T-helper 1 cell treated with Interleukin-12 subunit alpha and Interleukin-12 subunit beta and Interleukin-4 antibody, amounts not matched to agents 30 ng/mL and 1 ng/mL, for 36 hours (primary cell): ENCODE measurements at regions not wholly inside any gene's neighbourhood (a gene's known extent, or its start where the extent isn't known, plus 50 kb on each side); places are given as distances from the start of the nearest gene placed in this dataset.
"Not testable (repeated sequence)": the region's sequence is repeated elsewhere in the genome, so short reads cannot be mapped to it uniquely, and the experiment has no call there.

Source experiments
- intact Hi-C: fragments of 100-400 bp; cut with micrococcal nuclease; formaldehyde crosslinking; loops from one replicate; pipeline ENCODE4 v1.15.1; 2024

DNA sequence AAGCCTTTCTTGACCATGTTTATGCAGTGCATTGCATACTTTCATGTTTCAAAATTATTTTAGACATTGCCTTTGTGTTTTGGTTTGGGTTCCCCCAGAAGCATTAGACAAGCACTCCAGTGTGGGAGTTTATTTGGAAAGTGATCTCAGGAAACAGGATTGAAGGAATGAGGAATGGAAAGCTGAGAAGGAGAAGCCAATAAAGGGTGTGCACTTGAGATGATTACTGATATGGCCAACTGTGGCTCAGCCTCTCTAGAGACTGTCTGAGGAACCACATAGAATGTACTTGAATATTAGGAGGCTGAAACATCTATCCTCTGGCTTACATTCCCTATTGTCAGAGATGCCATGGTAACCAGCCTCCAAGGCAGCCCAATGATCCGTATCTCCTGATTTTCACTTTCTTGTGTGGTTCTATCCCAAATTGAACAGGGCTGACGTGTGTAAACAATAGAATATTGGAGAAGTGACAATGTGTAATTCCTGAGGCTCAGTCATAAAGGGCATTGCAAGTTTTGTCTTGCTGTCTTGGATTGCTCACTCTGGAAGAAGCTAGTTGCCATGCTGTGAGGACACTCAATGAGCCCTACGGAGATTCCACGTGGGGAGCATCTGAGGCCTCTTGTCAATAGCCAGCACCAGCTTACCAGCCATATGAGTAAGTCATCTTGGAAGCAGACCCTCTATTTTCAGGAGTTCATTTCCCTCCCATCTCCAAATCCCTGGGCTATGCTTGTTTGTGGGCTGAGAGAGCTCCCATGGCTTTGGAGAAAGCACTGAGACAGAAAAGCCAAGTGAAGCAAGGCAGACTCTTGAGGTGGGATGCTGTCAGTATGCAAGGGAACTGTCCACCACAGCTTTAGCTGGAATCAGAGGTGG, 84.7 kb downstream of the SCN11A start:
- intact Hi-C loops, result no loop called here

DNA sequence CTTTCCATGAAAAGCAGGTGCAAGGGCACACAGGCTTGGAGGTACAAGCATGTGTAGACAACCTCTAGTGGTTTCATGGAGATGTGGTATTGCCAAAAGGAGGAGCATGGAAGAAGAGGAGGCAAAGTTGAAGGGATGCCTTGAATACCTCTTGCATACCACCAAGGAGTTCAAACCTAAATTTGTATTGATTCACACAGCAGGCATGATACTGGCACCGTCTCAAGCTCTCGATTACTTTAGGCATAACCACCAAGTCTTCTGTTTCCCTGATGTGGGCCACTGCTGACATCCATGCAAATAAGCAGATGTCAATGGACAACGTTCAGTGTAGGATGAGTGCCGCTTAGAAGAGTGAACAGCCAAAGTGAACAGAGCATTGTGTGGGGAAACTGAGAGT, 87.1 kb downstream of the SCN11A start:
- intact Hi-C loops, result no loop called here

DNA sequence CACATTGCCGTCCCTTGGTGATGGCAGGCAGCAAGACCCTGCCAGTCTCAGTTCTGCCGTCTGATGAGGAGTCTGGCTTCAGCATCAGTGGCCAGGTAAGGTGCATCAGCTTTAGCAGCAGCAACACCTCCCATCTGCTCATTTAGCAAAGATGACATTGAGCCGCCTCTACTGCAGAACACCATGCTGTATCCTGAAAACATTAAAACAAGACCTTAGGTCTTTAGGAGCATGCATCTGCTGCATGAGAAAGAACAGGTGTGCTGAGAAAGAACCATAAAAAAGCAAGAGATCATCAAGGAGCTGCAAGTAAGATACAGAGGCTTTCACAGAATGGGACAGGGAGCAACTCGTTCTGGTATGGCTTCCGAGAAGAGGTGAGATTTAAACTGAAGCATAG, 87.5 kb downstream of the SCN11A start:
- intact Hi-C loops, result no loop called here

DNA sequence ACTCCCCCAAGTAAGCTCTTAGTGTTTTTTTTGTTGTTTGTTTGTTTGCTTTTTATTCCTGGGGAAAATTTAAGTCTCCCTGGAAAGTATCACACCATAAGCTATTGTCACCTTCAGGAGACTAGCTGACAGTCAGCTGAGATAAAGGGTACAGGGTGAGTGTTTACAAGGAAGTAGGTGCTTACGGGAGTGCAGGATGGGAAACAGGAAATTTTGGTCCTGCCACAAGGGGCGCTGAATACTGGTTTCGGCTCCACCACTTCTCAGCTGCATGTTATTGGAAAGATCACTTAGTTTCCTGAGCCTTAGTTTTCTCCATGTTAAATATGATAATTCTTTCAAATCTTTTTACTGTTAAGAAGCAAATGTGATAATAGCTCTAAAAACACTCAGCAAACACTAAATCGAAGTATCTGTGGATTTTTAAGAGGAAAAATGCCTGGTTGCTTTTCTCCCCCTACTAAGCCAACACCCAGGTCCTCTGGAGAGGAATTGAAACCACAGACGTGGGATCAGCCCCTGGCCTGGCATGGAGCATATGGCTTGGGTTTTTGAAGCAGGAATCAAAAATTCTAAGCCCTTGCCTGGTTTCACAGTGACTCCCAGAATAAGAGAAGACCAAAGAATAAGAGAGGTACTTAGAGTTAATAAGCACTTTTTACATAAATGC, 90.7 kb downstream of the SCN11A start:
- intact Hi-C loops, result no loop called here

DNA sequence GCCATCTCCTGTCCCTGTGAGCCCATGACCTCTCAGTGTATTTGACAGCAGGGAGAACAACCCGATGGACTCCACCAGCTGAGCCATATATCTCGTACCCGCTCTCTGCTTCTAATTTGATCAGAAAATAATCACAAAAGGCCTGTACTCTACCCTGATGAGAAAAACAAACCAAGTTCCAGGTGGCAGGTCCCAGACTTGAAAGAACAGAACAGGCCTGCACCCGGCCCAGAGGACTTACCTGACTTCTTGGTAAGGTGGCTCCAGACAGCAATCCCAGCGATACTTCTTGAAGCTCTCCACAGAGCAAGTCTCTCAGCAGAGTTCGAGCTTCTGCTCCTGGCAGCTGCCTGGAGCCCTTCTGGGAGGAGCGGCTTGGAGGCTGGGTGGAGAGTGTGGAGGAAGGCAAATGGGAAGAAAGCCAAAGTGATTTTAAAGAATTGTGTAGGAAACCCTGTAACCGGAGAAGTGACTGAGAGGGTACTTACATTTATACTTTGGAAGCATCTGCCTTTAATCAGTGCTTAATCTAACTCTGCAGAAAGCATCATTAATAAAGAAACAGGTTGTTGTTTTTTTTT, 91.6 kb downstream of the SCN11A start:
- intact Hi-C loops, result no loop called here

DNA sequence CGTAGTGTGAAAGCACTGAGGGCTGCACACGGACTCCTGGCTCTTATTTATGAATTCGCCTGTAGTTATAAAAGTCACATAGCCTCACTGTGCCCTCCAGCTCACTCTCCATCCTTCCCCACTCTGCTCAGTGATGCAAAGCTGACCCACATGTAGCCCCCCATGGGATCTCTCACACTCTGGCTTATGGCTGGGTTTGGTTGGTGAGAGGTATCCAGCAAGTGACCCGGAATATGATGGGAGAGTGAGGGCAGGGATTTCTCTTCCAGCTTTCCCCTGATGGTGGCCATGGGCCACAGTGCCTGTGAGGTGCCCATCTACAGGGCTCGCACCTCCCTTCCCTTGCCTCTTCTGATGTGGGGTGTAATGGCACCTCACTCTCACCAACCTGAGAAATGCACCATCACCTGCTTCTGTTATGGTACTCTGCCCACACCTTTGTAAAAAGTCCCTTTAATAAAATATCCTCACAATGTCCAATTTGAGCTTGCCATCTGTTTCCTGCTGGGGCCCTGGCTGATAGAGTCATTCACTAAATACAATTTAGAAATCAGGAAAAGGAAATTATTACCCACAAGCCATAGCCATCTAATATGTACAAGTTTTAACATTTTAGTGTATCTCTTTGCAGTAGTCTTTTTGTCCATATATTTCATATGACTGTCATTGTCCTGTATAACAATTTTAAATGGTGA, 93.6 kb downstream of the SCN11A start:
- intact Hi-C loops, result no loop called here

DNA sequence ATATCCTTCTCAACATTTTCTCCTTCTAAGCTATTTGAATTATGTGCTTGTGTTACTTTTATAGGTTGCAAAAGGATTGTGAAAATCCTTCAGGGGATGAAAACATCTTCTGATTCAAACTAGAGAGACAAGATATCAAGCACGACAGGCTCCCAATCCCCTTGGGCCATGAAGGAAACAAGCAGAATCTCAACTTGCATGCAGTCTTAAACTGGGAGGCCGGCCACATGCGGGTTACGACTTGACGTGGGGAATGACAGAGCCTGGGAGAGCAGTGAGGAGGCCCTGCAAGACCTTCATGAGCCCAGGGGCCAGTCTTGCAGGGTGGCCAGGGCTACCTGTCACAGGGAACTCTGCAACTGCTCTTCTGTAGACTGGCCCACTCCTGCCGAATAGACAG, 94.4 kb downstream of the SCN11A start:
- intact Hi-C loops, result no loop called here

DNA sequence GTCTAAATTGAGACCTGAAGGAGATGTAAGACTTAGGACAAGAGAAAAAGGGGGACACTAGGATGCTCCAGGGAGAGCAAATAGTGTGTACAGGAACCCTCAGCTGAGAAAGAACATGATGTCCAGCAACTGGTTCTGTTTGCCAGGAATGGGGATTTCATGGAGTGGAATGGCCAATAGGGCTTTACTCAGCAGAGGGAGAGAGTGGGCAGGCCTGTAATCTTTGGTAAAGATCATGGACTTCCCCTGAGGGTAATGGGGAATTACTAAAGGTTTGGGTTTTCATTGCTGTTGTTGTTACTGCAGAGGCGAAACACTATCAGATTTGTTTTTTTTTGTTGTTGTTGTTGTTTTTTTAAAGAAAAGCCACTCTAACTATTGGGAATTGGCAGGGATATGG, 99.0 kb downstream of the SCN11A start:
- intact Hi-C loops, result no loop called here

DNA sequence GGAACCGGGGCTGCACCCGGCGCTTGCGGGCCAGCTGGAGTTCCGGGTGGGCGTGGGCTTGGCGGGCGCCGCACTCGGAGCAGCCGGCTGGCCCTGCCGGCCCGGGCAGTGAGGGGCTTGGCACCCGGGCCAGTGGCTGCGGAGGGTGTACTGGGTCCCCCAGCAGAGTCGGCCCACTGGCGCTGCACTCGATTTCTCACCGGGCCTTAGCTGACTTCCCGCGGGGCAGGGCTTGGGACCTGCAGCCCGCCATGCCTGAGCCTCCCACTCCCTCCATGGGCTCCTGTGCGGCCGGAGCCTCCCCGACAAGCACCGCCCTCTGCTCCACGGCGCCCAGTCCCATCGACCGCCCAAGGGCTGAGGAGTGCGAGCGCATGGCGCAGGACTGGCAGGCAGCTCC, 100.6 kb downstream of the SCN11A start:
- intact Hi-C loops, result not testable (repeated sequence)

DNA sequence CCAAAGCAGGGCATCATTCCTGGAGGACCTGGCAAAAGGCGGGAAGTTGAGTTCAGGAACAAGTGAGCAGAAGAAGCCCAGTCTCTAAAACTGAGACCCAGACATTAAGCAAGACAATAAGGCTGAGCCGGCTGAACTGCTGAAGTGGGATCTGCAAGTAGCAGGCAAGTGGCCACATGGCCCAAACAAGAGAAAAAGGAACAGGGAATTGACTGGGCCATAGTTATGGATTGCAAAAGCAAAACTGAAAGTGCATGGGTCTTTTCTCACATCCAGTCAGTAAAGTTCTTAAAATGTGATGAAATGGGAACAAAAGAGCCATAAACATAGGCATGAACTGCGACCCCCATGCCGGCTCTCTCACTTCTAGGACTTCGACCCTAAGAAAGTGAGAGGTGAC, 101.2 kb downstream of the SCN11A start:
- intact Hi-C loops, result no loop called here

DNA sequence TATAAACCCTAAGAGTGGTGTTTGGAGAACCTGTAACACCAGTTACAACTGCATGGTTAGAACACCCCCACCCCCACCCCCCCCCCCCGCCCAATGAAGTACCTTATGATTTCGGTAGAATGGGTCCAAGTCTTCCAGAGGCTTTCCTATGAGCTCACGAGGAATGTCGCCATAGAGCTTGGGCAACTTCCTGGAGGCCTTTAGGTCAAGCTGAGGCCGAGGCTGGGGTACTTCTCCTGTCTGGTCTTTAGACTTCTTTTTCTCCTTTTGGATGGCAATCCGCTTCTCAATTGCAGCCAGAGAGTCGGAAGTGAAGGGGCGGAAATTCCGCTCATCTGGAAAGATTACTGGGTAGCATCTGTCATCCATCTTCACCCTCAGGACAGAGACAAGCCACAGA, 101.8 kb downstream of the SCN11A start:
- intact Hi-C loops, result no loop called here

DNA sequence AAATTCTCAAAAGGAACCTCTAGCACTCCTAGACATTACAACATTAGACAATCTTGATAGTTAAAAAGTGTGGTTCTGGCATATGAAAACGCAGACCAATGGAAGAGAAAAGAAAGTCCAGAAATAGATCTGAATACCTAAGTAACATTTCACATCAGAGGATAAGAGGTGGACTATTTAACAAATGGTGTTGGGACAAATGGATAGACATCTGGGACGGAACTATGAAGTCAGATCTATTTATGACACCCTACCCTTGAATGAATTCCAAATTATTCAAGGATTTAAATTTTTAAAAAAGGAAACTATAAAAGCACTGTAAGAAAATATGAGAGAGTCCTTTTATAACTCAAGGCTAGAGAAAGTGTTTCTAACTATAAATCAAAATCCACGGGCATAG, 111.3 kb downstream of the SCN11A start:
- intact Hi-C loops, result no loop called here

DNA sequence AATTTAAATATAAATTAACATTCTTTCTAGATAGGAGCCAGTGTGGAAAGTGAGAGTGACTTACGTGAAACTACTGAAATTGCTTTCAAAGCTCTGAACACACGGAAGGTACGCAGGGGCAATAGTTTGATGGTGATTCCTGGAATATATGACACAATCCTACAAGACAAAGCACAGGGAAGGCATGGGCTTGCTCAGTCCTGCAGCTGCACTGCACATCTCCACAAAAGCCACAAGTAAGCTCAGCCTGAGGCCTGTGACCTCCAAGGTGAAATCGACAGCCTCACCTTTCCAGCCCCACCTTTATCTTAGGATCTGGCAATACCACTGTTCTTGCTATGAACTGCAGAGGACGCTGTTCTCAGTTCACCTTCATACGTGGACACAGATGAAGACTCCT, 109.3 kb upstream of the SCN10A start:
- intact Hi-C loops, result no loop called here

DNA sequence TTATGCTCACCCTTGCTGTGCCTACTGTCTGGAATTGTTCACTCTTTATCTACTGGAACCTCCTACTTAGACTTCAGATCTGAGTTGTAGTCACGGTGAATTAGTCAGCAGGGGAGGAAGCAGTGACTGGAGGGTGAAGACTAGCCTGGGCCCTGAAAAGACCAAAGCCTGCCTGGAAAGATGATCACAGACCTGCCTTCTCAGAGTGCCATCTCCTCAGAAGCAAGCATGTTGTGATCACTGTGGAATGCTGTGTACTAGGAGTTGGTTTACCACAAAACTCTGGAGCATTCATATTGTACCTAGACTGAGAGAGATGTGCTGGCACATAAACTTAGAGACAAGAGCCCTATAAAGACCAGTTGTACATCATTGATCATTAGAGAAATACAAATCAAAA, 100.7 kb upstream of the SCN10A start:
- intact Hi-C loops, result no loop called here

DNA sequence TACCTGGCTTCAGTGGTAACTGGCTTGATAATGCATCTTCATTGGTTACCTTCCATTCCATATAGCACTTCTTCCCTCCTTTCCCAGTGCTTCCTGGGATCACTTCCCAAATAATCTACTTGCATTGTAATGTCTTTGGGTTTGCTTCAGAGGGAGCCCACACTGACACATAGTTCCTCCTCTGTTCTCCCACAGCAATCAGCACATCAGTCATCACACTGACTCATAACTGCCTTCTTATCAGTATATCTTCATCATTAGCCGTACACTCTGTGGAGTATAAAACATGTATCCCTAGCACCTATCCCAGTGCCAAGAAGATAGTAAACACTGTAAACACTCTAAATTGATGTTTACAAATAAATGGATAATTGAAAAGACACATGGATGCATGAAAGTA, 91.4 kb upstream of the SCN10A start:
- intact Hi-C loops, result no loop called here

DNA sequence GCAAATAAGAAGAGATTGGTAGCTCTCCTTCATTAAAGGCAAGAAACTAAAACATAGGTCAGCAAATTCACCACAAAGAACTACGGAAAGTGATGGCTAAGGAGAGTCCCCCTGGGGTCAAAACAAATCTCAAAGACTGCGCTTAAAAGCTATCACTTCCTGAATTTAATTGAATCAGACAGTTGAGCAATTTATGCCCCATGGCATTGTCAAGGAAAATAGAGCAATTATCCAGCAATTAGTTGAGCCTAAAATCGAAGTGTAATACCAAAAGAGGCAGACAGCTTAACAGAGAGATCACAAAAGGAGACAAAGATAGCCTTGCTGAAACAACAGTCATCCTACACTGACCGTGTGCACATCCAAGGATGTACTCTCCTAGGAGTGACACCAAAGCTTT, 74.4 kb upstream of the SCN10A start:
- intact Hi-C loops, result no loop called here

DNA sequence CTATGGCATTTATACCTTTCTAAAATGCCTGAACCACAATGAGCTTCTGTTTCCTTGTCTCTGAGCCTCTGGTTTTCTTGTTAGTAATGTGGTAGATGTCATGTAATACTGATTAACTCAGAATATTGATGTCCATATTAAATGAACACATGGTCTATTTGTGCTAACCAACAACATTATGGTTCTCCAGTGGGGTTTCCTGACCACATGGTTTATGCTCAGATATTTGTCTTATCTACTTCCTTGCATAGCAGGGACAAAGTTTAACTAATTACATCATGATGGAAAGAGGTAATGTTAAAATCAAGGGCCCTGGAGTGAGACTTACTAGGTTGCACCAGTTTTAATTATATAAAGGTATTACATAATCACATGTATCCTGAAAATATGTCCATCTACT, 62.6 kb upstream of the SCN10A start:
- intact Hi-C loops, result no loop called here
